Frontal cortex (tissue), 3 donors: ENCODE measurements at regions not wholly inside any gene's neighbourhood (a gene's known extent, or its start where the extent isn't known, plus 50 kb on each side); places are given as distances from the start of the nearest gene placed in this dataset.
"Not testable (repeated sequence)": the region's sequence is repeated elsewhere in the genome, so short reads cannot be mapped to it uniquely, and the experiment has no call there.

Experiments
- DNase-seq, 2 donors: peaks; one replicate each; pipeline ENCODE4 v3.0.0; 2012; ENCODE audit warnings: low spot score in 2 of 2
- FAIRE-seq: peaks from 2 replicates; lab custom pipeline; 2012; peaks lifted over from hg19 to GRCh38; lab: Jason Lieb, UNC
- donor health status: control.
- donor health status: control.
- donor health status: control.

DNA sequence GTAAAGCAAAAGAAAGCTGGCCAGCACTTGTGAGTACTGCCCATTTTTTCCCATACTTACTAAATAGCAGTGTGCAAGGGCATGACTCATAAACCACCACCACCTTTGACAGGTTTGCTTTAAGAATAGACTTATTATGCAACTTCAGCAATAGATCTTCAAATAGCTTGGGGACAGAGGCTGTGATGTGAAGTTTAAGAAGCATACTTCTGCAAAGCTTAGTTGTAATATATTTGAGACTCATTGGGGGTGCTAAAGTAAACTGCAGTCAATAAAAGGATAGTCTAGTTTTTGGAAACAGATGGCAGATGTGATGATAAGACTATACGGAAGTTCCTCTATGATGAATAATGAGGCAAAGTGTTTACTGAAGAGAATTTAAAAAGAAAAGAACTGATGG lies 210.0 kb downstream of the PLA2G4A start:
- no peak for DNase-seq
- FAIRE-seq = no peak

DNA sequence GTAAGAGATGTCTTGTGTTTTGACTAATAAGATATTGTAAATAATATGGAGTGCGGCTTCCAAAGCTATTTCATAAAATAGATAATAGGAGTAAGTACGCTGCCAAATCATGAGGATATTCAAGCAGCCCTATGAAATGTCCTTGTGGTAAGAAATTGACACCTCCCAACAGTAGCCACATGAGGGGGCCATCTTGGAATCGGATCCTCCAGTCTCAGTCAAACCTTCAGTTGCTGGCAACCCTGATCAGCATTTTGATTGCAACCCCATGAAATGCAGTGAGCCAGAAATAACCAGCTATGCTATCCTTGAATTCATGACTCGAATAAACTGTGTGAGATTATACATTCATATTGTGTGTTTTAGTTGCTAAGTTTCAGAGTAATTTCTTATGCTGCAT lies 212.4 kb downstream of the PLA2G4A start:
- DNase-seq (no peak), FAIRE-seq (no peak)

DNA sequence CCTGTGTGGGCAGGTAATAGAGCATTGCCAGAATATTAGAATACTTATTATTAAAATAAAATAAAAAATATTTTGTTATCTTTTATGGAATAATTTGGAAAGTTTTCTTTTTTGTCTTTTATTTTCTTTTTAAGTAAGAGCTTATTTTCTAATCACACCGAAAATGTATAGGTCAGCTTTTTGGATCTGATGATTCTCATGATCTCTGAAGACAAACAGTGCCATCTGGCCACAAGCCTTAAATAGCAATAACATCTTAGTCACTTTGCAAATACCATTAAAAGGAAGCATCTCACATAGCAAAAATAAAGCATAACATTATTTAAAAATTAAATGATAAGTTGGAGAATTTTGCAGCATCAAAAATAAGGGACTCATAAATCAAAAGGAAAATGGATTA lies 213.8 kb downstream of the PLA2G4A start:
- DNase-seq = no peak
- no peak for FAIRE-seq

DNA sequence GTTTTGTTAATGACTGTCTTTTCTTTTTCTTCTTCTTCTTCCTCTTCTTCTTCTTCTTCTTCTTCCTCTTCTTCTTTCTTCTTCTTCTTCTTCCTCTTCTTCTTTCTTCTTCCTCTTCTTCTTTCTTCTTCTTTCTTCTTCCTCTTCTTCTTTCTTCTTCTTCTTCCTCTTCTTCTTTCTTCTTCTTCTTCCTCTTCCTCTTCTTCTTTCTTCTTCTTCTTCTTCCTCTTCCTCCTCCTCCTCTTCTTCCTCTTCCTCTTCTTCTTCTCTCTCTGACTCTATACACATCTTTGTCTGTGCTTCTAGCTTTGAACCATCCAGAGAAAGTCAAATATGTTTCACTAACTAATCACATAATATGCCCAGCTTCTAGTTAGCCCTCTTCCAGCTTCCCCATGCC lies 214.7 kb downstream of the PLA2G4A start:
- DNase-seq, FAIRE-seq: not testable (repeated sequence)

DNA sequence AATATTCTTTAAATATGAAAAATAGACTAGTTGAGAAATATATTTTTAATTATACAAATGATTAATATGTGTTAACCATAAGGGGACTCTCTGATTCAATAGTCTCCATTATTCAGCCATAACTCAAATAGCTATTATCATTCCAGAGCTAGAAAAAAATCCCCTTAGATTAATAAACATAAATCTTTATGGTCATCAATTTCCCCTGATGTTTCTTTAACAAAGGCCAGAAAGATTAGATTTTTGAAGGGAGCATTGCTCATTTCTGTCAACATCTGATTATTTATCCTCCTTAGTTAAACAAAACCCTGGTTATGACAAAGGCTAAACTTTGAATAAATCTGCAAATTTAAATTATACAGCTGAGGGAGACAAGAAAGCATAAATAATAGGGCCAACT lies 215.7 kb downstream of the PLA2G4A start:
- no peak for DNase-seq
- FAIRE-seq = no peak

DNA sequence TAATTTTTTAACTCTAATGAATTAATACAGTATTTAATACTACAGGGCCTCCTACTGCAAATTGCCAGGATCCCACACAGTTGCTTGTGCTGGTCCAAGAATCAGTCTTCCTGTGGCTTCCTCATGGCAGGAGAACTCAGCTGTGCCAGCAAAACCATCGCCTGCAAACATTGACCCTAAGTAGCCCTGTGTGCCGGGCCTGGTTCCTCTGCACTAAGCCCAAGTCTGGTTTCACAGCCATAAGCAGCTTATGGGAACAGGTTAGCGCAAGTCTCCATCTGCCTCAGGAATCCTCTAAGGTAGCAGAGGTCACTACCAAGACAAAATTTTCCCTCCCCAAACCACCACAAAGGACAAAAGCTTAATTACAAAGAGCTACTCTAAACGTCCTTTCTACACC lies 216.6 kb downstream of the PLA2G4A start:
- FAIRE-seq (no peak), DNase-seq (no peak)

DNA sequence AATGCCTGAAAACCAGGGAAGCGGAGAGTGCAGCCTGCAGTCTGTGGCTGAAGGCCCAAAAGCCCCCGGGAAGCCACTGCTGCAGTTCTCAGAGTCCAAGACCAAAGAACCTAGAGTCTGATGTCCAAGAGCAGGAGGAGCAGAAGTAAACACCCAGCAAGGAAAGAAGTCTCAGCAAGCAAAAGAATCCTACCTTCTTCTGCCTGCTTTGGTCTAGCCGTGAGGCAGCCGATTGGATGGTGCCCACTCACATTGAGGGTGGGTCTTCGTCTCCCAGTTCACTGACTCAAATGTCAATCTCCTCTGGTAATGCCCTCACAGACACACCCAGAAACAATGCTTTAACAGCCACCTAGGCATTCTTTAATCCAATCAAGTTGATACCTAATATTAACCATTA lies 217.5 kb downstream of the PLA2G4A start:
- DNase-seq (no peak), FAIRE-seq (no peak)

DNA sequence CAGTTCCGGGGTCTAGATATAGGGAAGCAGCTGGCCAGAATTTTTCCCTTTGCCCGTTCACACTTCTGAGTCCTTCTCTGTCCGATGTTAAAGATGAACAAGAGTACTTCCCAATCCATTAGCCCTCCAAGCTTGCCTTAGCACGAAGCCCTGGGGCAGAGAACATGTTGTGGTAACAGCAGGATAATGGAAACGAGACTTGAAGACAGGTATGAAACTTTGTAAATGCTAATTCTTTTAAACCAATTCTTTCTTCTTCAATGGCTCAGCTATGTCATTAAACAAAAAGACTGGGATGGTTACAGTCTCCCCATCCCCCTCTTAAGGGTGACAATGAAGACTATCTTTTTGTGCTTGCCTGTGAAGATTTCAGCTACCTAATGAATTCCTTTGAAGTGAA lies 218.5 kb downstream of the PLA2G4A start:
- FAIRE-seq = no peak
- DNase-seq = no peak

DNA sequence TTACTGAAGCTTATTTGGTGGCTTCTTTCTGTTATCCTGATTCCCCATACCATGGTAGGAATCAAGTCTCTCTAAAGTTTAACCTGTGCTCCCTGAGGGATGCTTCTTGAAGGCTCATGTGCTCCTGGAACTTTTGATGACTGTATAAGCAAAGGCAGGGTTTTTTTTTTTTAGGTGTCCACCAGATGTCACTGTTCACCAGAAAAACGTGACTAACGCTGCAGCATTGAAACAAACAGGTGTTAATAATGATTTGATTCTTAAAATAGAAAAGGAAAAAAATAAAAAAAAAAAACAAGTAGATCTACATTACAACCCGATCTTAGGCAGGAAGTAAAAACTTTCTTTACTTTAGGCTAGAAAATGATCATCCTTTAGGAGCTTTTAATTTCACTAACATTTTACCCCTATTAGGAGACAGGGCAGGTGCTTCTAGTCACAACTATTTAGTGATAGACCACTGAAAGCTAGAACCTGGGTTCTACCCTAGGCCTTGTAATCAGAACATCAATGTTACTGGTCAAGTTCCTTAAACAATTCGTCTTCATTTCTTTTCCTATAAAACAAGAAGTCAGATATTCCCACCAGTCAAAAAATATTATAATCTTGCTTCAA lies 223.0 kb downstream of the PLA2G4A start:
- peak in 1 of 2 donors; percentile 16 for DNase-seq
- FAIRE-seq = peak; percentile 70

DNA sequence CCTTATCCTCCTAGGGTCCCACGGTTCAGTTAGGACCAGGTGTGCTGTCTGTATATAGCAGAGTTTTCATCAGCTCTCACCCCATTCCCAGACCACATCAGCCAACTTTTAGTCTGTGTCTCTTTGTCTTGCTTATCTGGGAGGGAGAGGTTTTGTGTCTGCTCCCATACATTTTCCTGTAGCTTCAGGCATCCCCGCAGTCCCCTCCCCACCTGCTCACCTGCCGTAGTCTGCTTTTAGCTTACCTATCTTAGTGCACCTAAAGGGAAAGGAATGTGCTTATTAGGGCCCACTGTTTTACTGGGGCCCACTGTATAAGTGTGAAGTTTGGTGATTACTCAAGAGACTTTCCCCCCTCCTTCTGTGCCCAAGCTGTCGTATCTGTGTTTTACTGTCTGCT lies 225.1 kb downstream of the PLA2G4A start:
- DNase-seq (no peak), FAIRE-seq (no peak)

DNA sequence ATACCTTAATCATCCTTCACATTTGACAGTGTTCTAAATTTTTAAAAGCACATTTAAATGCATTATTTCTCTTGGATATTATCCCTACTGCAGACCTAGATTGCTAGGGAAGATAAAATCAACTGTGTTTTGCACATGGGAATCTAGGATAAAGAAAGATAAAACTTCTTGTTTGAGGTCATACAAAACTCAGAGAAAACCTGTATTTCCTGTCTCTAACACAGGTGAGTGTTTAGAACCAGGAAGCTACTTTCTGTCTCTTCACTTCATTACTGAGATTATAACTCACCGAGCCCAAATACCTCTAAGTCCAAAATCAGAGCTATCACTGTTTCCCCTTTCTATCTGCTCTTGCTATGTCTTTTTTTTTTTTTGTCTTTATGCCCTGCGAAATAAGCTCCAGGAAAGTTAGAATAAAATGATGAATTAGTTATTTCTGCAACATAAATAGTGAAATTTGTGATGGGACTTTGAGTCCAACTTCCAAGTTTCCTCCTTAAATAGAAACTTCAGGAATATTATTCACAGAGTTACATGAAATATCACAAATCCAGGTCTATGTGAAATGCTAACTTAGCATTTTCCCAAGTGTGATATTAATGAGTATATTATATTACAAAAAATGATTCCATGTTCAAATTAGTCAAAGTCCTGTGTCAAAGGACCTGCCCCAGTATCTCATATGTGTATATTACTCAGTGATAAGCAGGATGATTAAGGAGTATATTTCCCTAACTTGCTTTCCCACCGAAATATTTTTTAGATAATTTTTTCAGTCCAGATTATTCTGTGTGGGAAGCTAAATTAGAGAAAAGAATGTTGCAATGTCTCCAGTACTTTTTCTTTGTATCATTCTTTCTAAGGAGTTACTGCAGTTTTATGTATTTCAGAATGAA lies 226.4 kb downstream of the PLA2G4A start:
- FAIRE-seq = no peak
- no peak for DNase-seq

DNA sequence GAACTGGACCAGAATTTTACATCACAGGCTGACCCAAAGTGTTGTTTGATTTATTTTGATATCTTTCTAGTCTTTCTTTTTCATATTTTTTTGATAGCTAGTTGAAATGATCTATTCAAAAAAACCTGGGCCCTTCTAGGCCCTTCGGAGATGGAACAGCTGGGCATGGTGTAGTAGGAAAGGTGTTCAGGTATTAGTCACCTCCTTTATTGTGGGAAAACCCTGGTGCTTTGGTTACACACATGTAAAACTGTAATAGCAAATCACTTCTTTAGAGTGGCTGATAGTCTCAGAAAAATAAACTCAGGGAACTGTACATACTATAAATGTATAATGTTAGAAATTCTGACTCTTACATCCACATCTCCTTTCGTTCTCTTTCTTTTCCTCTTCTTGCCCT lies 234.5 kb downstream of the PLA2G4A start:
- DNase-seq = no peak
- no peak for FAIRE-seq

DNA sequence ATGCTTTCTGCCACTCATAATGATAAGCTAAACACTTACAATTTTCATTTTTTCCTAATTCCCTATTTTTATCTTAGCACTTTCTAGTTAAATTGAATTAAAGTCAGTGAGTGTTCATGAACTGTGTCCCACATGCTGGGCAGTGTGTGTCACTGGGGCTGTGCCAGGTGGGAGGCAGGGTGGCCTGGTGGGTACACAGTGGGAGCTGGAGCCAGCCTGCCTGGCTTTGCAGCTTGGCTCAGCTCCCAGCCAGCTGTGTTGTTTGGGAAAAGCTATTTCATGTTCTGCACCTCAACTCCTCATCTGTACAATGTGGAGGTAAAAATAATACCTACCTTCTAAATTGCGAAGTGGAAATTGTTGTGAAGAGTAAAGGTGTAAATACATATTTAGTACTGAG lies 238.4 kb downstream of the PLA2G4A start:
- DNase-seq (no peak), FAIRE-seq (no peak)

DNA sequence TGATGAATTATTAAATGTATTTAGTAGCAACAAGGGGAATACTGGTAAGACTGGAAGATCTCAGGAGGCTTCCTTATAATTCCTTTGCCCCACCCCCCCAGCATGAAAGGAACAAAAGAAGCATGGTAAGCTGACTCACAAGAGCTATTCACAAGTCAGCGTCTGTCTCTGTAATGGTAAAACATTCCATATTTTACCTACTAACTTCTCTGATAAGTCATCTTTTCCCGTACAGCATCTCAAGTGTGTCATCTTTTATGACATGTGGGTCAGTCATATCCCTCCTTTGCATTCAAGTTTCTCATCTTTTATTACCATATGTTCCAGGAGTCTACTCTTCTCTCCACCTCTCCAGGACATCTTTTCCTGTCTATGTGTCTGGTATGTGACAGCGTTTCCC lies 241.3 kb downstream of the PLA2G4A start:
- no peak for DNase-seq

DNA sequence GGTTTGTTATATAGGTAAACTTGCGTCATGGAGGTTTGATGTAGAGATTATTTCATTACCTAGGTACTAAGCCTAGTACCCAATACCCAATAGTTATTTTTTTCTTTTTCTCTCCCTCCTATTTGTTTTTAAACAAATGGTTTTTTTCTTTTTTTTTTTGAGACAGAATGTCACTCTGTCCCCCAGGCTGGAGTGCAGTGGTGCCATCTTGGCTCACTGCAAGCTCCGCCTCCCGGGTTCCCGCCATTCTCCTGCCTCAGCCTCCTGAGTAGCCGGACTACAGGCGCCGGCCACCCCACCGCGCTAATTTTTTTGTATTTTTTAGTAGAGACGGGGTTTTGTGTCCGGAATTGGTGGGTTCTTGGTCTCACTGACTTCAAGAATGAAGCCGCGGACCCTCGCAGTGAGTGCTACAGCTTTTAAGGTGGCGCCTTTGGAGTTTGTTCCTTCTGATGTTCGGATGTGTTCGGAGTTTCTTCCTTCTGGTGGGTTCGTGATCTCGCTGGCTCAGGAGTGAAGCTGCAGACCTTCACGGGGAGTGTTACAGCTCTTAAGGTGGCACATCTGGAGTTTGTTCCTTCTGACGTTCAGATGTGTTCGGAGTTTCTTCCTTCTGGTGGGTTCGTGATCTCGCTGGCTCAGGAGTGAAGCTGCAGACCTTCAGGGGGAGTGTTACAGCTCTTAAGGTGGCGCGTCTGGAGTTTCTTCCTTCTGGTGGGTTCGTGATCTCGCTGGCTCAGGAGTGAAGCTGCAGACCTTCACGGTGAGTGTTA lies 243.7 kb downstream of the PLA2G4A start:
- DNase-seq, FAIRE-seq: not testable (repeated sequence)

More for the DNA sequence above, 241.3 kb downstream of the PLA2G4A start:
- no peak for FAIRE-seq

DNA sequence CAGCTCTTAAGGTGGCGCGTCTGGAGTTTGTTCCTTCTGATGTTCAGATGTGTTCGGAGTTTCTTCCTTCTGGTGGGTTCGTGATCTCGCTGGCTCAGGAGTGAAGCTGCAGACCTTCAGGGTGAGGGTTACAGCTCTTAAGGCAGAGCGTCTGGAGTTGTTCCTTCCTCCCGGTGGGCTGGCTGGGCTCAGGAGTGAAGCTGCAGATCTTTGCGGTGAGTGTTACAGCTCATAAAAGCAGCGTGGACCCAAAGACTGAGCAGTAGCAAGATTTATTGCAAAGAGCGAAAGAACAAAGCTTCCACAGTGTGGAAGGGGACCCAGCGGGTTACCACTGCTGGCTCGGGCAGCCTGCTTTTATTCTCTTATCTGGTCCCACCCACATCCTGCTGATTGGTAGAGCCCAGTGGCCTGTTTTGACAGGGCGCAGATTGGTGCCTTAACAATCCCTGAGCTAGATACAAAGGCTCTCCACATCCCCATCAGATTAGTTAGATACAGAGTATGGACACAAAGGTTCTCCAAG lies 244.3 kb downstream of the PLA2G4A start:
- FAIRE-seq = not testable (repeated sequence)

DNA sequence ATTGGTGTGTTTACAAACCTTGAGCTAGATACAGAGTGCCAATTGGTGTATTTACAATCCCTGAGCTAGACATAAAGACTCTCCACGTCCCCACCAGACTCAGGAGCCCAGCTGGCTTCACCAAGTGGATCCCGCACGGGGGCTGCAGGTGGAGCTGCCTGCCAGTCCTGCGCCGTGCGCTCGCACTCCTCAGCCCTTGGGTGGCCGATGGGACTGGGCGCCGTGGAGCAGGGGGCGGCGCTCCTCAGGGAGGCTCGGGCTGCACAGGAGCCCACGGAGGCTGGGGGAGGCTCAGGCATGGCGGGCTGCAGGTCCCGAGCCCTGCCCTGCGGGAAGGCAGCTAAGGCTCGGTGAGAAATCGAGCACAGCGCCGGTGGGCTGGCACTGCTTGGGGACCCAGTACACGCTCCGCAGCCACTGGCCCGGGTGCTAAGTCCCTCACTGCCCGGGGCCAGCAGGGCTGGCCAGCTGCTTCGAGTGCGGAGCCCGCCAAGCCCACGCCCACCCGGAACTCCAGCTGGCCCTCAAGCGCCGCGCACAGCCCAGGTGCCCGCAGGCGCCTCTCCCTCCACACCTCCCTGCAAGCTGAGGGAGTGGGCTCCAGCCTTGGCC lies 245.0 kb downstream of the PLA2G4A start:
- not testable (repeated sequence) for FAIRE-seq, DNase-seq

More for the DNA sequence above, 244.3 kb downstream of the PLA2G4A start:
- not testable (repeated sequence) for DNase-seq

DNA sequence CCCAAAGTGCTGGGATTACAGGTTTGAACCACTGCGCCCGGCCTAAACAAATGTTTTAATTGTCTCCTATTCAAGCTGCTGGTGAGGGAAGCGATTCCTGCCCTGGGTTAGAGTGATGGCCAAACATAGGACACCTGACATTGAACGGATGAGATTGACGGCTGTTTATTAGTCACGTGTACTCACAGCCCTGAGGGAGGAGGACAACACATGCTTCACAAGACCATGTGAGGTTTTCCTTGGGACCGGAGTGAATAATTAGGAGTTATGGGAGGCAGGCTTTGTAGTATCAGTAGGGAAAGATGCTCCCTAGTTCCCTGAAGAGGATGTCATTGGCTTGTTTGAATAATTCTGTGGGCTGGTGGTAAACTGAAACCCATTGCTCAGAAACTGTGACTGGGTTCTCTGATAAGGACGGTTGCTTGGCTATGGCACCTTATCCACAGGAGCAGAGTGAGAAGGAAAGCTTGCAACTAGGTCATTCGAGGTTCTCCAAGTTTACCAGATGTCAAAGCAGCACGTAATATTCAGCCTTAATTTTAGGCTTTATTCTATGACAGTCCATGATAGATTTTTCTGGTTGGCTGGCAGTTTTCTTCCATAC lies 245.8 kb downstream of the PLA2G4A start:
- DNase-seq = no peak
- FAIRE-seq = no peak

DNA sequence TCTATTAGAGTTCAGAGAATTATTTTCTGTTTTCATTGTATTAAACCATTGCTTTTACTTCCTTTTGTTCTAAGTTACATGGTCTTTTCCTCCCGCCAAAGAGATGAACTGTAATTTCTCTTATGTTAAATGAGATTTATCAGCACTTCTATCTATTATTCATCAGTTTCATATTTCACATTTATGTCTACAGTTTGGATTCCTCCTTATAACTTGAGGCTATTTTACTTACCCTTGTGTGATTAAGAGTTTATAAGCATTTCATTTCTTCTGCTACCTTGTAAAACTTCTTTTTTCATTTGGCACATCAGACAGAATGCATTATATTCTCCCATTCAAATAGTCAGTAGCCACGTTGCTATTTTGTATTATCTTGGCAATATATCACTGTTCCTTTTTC lies 248.2 kb downstream of the PLA2G4A start:
- FAIRE-seq (no peak), DNase-seq (no peak)

DNA sequence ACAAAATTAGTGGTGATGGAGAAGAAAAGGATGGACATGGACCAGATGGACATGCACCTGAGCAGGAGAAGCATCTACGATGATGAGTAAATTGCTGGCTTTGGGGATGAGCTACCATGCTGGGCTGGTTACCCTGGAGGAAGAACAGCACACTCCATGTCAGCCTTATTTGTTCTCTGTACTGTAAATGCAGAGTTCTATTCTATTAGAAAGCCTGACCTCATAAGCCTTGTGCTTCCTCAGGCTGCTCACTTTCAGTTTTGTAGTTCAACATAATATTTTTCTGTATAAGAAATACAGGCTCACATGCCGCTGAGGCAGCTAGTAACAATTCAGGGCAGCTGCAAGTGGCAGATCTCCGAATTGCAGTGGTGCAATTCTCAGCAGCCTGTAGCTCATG lies 249.6 kb downstream of the PLA2G4A start:
- FAIRE-seq = no peak

More for the DNA sequence above, 249.6 kb downstream of the PLA2G4A start:
- no peak for DNase-seq
